GM19239 (cell line): ENCODE measurements at regions not wholly inside any gene's neighbourhood (a gene's known extent, or its start where the extent isn't known, plus 50 kb on each side); places are given as distances from the start of the nearest gene placed in this dataset.
A peak's percentile ranks its signal among the peaks of the same experiment; 100 is the strongest.

Experiments
- DNase-seq: peaks from one replicate; pipeline ENCODE4 v3.0.0; 2011; ENCODE audit warnings: low spot score; ENCODE audit not compliant: insufficient read length
- FAIRE-seq: peaks from 2 replicates; lab custom pipeline; 2011; peaks lifted over from hg19 to GRCh38; lab: Jason Lieb, UNC

GRCh38 chr15:47987908-47988532, 132.8 kb upstream of the SLC24A5 start:
- peak; percentile 70 for FAIRE-seq
- DNase-seq = peak; percentile 26

- no peak for DNase-seq
- FAIRE-seq = no peak
Observed at GRCh38 chr15:47988564-47988963, 132.2 kb upstream of the SLC24A5 start.

GRCh38 chr15:47990821-47991220, 130.0 kb upstream of the SLC24A5 start:
- DNase-seq (no peak), FAIRE-seq (no peak)

GRCh38 chr15:47991357-47991756, 129.4 kb upstream of the SLC24A5 start:
- DNase-seq (no peak), FAIRE-seq (no peak)

- FAIRE-seq (no peak), DNase-seq (no peak)
Observed at GRCh38 chr15:47993051-47993450, 127.7 kb upstream of the SLC24A5 start.

GRCh38 chr15:47997195-47998080, 123.4 kb upstream of the SLC24A5 start:
- DNase-seq (no peak), FAIRE-seq (no peak)

GRCh38 chr15:47998619-47999019, 122.2 kb upstream of the SLC24A5 start:
- no peak for FAIRE-seq
- no peak for DNase-seq

- peak; percentile 28 for DNase-seq
Observed at GRCh38 chr15:48001393-48002039, 119.3 kb upstream of the SLC24A5 start.

GRCh38 chr15:48002767-48003166, 118.0 kb upstream of the SLC24A5 start:
- DNase-seq (no peak), FAIRE-seq (no peak)

More at GRCh38 chr15:48001393-48002039, 119.3 kb upstream of the SLC24A5 start:
- peak; percentile 97 for FAIRE-seq

GRCh38 chr15:48003441-48003840, 117.3 kb upstream of the SLC24A5 start:
- no peak for DNase-seq
- no peak for FAIRE-seq

- FAIRE-seq (no peak), DNase-seq (no peak)
Observed at GRCh38 chr15:48005077-48005476, 115.7 kb upstream of the SLC24A5 start.

GRCh38 chr15:48006031-48006511, 114.7 kb upstream of the SLC24A5 start:
- no peak for DNase-seq

GRCh38 chr15:48010316-48010715, 110.5 kb upstream of the SLC24A5 start:
- DNase-seq (no peak), FAIRE-seq (no peak)

More at GRCh38 chr15:48006031-48006511, 114.7 kb upstream of the SLC24A5 start:
- FAIRE-seq = no peak

- no peak for DNase-seq
- no peak for FAIRE-seq
Observed at GRCh38 chr15:48012191-48012590, 108.6 kb upstream of the SLC24A5 start.

GRCh38 chr15:48016865-48017264, 103.9 kb upstream of the SLC24A5 start:
- no peak for FAIRE-seq
- no peak for DNase-seq

- FAIRE-seq = no peak
- no peak for DNase-seq
Observed at GRCh38 chr15:48017747-48018146, 103.0 kb upstream of the SLC24A5 start.

GRCh38 chr15:48020166-48020565, 100.6 kb upstream of the SLC24A5 start:
- DNase-seq = no peak
- FAIRE-seq = no peak

GRCh38 chr15:48021336-48022086, 99.3 kb upstream of the SLC24A5 start:
- no peak for DNase-seq

GRCh38 chr15:48025118-48025517, 95.7 kb upstream of the SLC24A5 start:
- no peak for FAIRE-seq
- DNase-seq = no peak

More at GRCh38 chr15:48021336-48022086, 99.3 kb upstream of the SLC24A5 start:
- FAIRE-seq = no peak

GRCh38 chr15:48028712-48029111, 92.1 kb upstream of the SLC24A5 start:
- FAIRE-seq (no peak), DNase-seq (no peak)
